HepG2 (cell line): ENCODE measurements at regions not wholly inside any gene's neighbourhood (a gene's known extent, or its start where the extent isn't known, plus 50 kb on each side); places are given as distances from the start of the nearest gene placed in this dataset.

Experiments used
- ATAC-seq: fragments of 200-7000 bp; cut with Tn5 transposase; 3 replicates; pipeline ENCODE4 v1.9.1; 2020; ENCODE audit warnings: mild to moderate bottlenecking, moderate library complexity
- BruUV-seq: library from RNA; stranded (reverse); fragments of 400-500 nt; replicated peaks from 2 replicates; lab custom pipeline; 2021; lab: Mats Ljungman, UMichigan
- CTCF ChIA-PET: fragments of 300-600 bp; formaldehyde crosslinking; extraction: SDS; loops from one replicate; lab custom pipeline; 2021; ENCODE audit warnings: low total read pairs, inconsistent platforms, low intra/inter-chr PET ratio; lab: Yijun Ruan, JAX
- POLR2A ChIA-PET: fragments of 350-600 bp; sonication (Branson Sonifier 250); formaldehyde crosslinking; loops from one replicate; lab custom pipeline; 2020; ENCODE audit warnings: antibody characterized with exemption, inconsistent platforms; lab: Yijun Ruan, JAX
- DNase-seq: peaks from one replicate; pipeline ENCODE4 v3.0.0-alpha.2; 2015; ENCODE audit warnings: low spot score
- FAIRE-seq: peaks from 3 replicates; lab custom pipeline; 2011; peaks lifted over from hg19 to GRCh38; lab: Jason Lieb, UNC
- H2AFZ ChIP-seq: one replicate; pipeline ENCODE4 v1.6.1; 2011; ENCODE audit warnings: low read length, inconsistent platforms
- H3K27ac ChIP-seq: fragments of 300-600 bp; 3 replicates; pipeline ENCODE4 v1.8.0; 2011; ENCODE audit warnings: mixed run types, mild to moderate bottlenecking, mixed read lengths, low read length, inconsistent platforms; ENCODE audit not compliant: insufficient read depth; ENCODE audit errors: extremely low read length
- H3K27me3 ChIP-seq, 2 experiments: fragments of 200-600 bp in 1 of 2; 2 replicates in 1 of 2; 3 replicates in 1 of 2; pipeline versions ENCODE4 v1.6.0 to v1.8.0; 2011; ENCODE audit warnings: low read length in 2 of 2, mild to moderate bottlenecking in 2 of 2, moderate library complexity in 2 of 2, inconsistent platforms in 1 of 2; ENCODE audit not compliant: insufficient read depth in 2 of 2, control insufficient read depth in 1 of 2
- H3K36me3 ChIP-seq, 2 experiments: fragments of 200-600 bp in 1 of 2; replicated peaks in 1 of 2; 2 replicates in 1 of 2; 3 replicates in 1 of 2; pipeline versions ENCODE4 v1.5.1 to v1.8.0; 2011; ENCODE audit warnings: low read length in 2 of 2, inconsistent platforms in 1 of 2; ENCODE audit not compliant: insufficient read depth in 2 of 2, control insufficient read depth in 1 of 2
- H3K4me1 ChIP-seq: 2 replicates; pipeline ENCODE4 v1.5.1; 2012; ENCODE audit warnings: low read length, inconsistent platforms; ENCODE audit not compliant: insufficient read depth
- H3K4me2 ChIP-seq: 2 replicates; pipeline ENCODE4 v1.6.0; 2011; ENCODE audit warnings: low read depth, low read length, inconsistent platforms
- H3K4me3 ChIP-seq, 3 experiments: fragments of 200-600 bp in 1 of 3; sonication (generic), shearing (Covaris generic) in 1 of 3; replicated peaks in 1 of 3; 2 replicates each; pipeline ENCODE4 v1.5.1; 2011 to 2016; ENCODE audit warnings: low read length in 3 of 3, inconsistent platforms in 2 of 3, low read depth in 2 of 3, mild to moderate bottlenecking in 2 of 3, control low read depth in 1 of 3, mixed read lengths in 1 of 3; ENCODE audit not compliant: insufficient read depth in 1 of 3
- H3K79me2 ChIP-seq: one replicate; pipeline ENCODE4 v1.6.1; 2011; ENCODE audit warnings: low read length, inconsistent platforms; ENCODE audit not compliant: insufficient read depth
- H3K9ac ChIP-seq: 2 replicates; pipeline ENCODE4 v1.6.0; 2011; ENCODE audit warnings: mild to moderate bottlenecking, low read depth, low read length, inconsistent platforms; ENCODE audit not compliant: insufficient read depth
- H3K9me3 ChIP-seq: 2 replicates; pipeline ENCODE4 v1.5.1; 2012; ENCODE audit warnings: mild to moderate bottlenecking, low read length
- H4K20me1 ChIP-seq: 2 replicates; pipeline ENCODE4 v1.6.0; 2011; ENCODE audit warnings: inconsistent platforms, mild to moderate bottlenecking, low read length, moderate library complexity; ENCODE audit not compliant: insufficient read depth
- CENPBD1 ChIP-seq: sonication (generic); formaldehyde crosslinking; IDR thresholded peaks from 2 replicates; pipeline ENCODE4 v1.8.0; 2022; ENCODE audit warnings: missing genetic modification reagents, low read depth, mild to moderate bottlenecking, borderline replicate concordance
- HMG20B ChIP-seq: conservative IDR thresholded peaks from 2 replicates; pipeline ENCODE4 v1.6.1; 2016; ENCODE audit warnings: missing genetic modification reagents, missing compliant biosample characterization
- MTF2 ChIP-seq: sonication (generic); formaldehyde crosslinking; IDR thresholded peaks from 2 replicates; pipeline ENCODE4 v1.5.0; 2020; ENCODE audit warnings: missing genetic modification reagents, borderline replicate concordance
- PHF8 ChIP-seq: sonication (generic); formaldehyde crosslinking; IDR thresholded peaks from 2 replicates; pipeline ENCODE4 v1.5.0; 2020; ENCODE audit warnings: missing genetic modification reagents
- REXO4 ChIP-seq: sonication (generic); formaldehyde crosslinking; IDR thresholded peaks from 2 replicates; pipeline ENCODE4 v1.8.0; 2022; ENCODE audit warnings: missing genetic modification reagents, mild to moderate bottlenecking, borderline replicate concordance
- ZIK1 ChIP-seq: sonication (generic); formaldehyde crosslinking; IDR thresholded peaks from 2 replicates; pipeline ENCODE4 v1.5.0; 2020; ENCODE audit warnings: mild to moderate bottlenecking, low read depth, missing genetic modification reagents, borderline replicate concordance
- ZNF20 ChIP-seq: sonication (generic); formaldehyde crosslinking; IDR thresholded peaks from 2 replicates; pipeline ENCODE4 v1.4.0; 2020; ENCODE audit warnings: mild to moderate bottlenecking, moderate library complexity, missing genetic modification reagents
- ZNF251 ChIP-seq: sonication (generic); formaldehyde crosslinking; IDR thresholded peaks from 2 replicates; pipeline ENCODE4 v1.9.0; 2021; ENCODE audit warnings: mild to moderate bottlenecking, missing genetic modification reagents
- ZNF549 ChIP-seq: sonication (generic); formaldehyde crosslinking; IDR thresholded peaks from 2 replicates; pipeline ENCODE4 v1.5.0; 2020; ENCODE audit warnings: missing genetic modification reagents
- ZNF678 ChIP-seq: sonication (generic); formaldehyde crosslinking; IDR thresholded peaks from 2 replicates; pipeline ENCODE4 v1.4.0; 2020; ENCODE audit warnings: mild to moderate bottlenecking, missing genetic modification reagents
- ZNF816 ChIP-seq: sonication (generic); formaldehyde crosslinking; IDR thresholded peaks from 2 replicates; pipeline ENCODE4 v1.8.0; 2022; ENCODE audit warnings: missing genetic modification reagents, mild to moderate bottlenecking, borderline replicate concordance
- ZNF891 ChIP-seq: sonication (generic); formaldehyde crosslinking; IDR thresholded peaks from 2 replicates; pipeline ENCODE4 v1.5.0; 2020; ENCODE audit warnings: mild to moderate bottlenecking, missing genetic modification reagents
- WGBS: methylation state at CpG from one replicate; pipeline ENCODE4 v1.1.6; 2017; ENCODE audit warnings: low lambda C conversion rate; 5-methylcytosine and 5-hydroxymethylcytosine counted together
- in situ Hi-C: cut with HindIII; loops from 2 replicates; pipeline ENCODE4 v1.10.0; 2017; ENCODE audit warnings: low pct_unique_long_range_greater_than_20kb; ENCODE audit not compliant: extremely low pct_ligation_motif_present
- intact Hi-C: fragments of 100-400 bp; cut with micrococcal nuclease; formaldehyde crosslinking; loops from one replicate; pipeline ENCODE4 v1.10.0; 2022; ENCODE audit not compliant: unreplicated experiment
- TF ChIP-seq, protein P1 (sequence below): sonication (generic); formaldehyde crosslinking; IDR thresholded peaks from 2 replicates; pipeline ENCODE4 v1.5.1; 2020; ENCODE audit warnings: mild to moderate bottlenecking, missing genetic modification reagents, borderline replicate concordance

DNA sequence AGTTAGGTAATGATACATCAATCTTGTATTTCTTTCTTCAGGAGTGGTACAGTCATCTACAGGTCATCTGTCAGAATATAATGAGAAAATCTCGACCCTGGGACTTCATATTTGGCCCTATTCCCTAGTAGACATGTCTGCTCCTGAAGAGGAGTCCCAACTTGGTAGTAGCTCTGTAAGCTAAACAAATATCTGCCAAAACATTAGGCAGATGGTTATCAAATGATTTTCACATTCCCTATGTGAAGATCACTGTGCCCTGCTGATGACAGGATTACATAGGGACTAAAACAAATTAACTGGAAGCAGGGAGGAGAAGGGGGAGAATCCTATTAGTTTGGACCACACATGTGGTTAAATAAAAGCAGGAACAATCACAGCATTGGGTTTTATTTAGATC lies 138.6 kb upstream of the NFIB start (continued):
- TF ChIP-seq, protein P1, sequence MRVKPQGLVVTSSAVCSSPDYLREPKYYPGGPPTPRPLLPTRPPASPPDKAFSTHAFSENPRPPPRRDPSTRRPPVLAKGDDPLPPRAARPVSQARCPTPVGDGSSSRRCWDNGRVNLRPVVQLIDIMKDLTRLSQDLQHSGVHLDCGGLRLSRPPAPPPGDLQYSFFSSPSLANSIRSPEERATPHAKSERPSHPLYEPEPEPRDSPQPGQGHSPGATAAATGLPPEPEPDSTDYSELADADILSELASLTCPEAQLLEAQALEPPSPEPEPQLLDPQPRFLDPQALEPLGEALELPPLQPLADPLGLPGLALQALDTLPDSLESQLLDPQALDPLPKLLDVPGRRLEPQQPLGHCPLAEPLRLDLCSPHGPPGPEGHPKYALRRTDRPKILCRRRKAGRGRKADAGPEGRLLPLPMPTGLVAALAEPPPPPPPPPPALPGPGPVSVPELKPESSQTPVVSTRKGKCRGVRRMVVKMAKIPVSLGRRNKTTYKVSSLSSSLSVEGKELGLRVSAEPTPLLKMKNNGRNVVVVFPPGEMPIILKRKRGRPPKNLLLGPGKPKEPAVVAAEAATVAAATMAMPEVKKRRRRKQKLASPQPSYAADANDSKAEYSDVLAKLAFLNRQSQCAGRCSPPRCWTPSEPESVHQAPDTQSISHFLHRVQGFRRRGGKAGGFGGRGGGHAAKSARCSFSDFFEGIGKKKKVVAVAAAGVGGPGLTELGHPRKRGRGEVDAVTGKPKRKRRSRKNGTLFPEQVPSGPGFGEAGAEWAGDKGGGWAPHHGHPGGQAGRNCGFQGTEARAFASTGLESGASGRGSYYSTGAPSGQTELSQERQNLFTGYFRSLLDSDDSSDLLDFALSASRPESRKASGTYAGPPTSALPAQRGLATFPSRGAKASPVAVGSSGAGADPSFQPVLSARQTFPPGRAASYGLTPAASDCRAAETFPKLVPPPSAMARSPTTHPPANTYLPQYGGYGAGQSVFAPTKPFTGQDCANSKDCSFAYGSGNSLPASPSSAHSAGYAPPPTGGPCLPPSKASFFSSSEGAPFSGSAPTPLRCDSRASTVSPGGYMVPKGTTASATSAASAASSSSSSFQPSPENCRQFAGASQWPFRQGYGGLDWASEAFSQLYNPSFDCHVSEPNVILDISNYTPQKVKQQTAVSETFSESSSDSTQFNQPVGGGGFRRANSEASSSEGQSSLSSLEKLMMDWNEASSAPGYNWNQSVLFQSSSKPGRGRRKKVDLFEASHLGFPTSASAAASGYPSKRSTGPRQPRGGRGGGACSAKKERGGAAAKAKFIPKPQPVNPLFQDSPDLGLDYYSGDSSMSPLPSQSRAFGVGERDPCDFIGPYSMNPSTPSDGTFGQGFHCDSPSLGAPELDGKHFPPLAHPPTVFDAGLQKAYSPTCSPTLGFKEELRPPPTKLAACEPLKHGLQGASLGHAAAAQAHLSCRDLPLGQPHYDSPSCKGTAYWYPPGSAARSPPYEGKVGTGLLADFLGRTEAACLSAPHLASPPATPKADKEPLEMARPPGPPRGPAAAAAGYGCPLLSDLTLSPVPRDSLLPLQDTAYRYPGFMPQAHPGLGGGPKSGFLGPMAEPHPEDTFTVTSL = no peak
- TF ChIP-seq PHF8 (CRISPR knock-in tag) = no peak
- TF ChIP-seq ZNF816 = no peak
- no peak for TF ChIP-seq CENPBD1 (CRISPR knock-in tag)
- TF ChIP-seq ZNF678 (CRISPR knock-in tag) = no peak
- no peak for TF ChIP-seq ZNF20 (CRISPR knock-in tag)

GRCh38 chr9:14451949-14452348 lies 138.0 kb upstream of the NFIB start:
- WGBS = 11% methylated on average over 4 of the region's 4 CpGs
- Histone ChIP-seq H3K9ac (no peak overlapping the region), H3K27me3 (no peaks in the 10 kb centered on the region; a peak in 2 of 5 replicates), H4K20me1 (no peaks in the 10 kb centered on the region), H3K79me2 (no peaks in the 10 kb centered on the region), H3K4me2 (no peak overlapping the region), H3K36me3 (no peaks in the 10 kb centered on the region), H2AFZ (no peak overlapping the region), H3K4me1 (no peaks in the 10 kb centered on the region), H3K27ac (no peak overlapping the region), H3K9me3 (no peaks in the 10 kb centered on the region), H3K4me3 (no peak overlapping the region)
- ATAC-seq (no peak), DNase-seq (no peak), FAIRE-seq (no peak)
- intact Hi-C loops = no loop called here
- BruUV-seq = no TSS peak
- in situ Hi-C loops = no loop called here
- ChIA-PET CTCF (no interaction called here), POLR2A (no interaction called here)
- TF ChIP-seq ZNF251 (CRISPR knock-in tag) (no peak), MTF2 (CRISPR knock-in tag) (no peak), HMG20B (CRISPR knock-in tag) (no peak), REXO4 (CRISPR knock-in tag) (no peak), ZNF891 (CRISPR knock-in tag) (no peak), ZIK1 (no peak), ZNF549 (CRISPR knock-in tag) (no peak)
